K562 (cell line): ENCODE measurements at regions not wholly inside any gene's neighbourhood (a gene's known extent, or its start where the extent isn't known, plus 50 kb on each side); places are given as distances from the start of the nearest gene placed in this dataset.

Experiments used
- ATAC-seq: fragments of 200-7000 bp; cut with Tn5 transposase; 3 replicates; pipeline ENCODE4 v1.9.1; 2020; ENCODE audit warnings: moderate library complexity
- BruUV-seq: library from RNA; stranded (reverse); fragments of 400-500 nt; replicated peaks from 2 replicates; lab custom pipeline; 2021; lab: Mats Ljungman, UMichigan
- CTCF ChIA-PET: fragments of 300-600 bp; formaldehyde crosslinking; extraction: SDS; loops from one replicate; lab custom pipeline; 2021; ENCODE audit warnings: low intra/inter-chr PET ratio; lab: Yijun Ruan, JAX
- POLR2A ChIA-PET: fragments of 300-600, 350-650 bp; sonication (Branson Sonifier 250); formaldehyde crosslinking; extraction: SDS; loops from one replicate; lab custom pipeline; 2021; ENCODE audit warnings: antibody characterized with exemption, inconsistent platforms; lab: Yijun Ruan, JAX
- DNase-seq, 4 experiments: peaks; one replicate each; pipeline versions ENCODE4 v3.0.0 to v3.0.0-alpha.2; 2011 to 2018; ENCODE audit warnings: low spot score in 3 of 4, mixed read lengths in 3 of 4; ENCODE audit errors: extremely low read depth in 1 of 4
- FAIRE-seq: peaks from 2 replicates; lab custom pipeline; 2011; peaks lifted over from hg19 to GRCh38; lab: Jason Lieb, UNC
- H2AFZ ChIP-seq: 2 replicates; pipeline ENCODE4 v1.6.0; 2011; ENCODE audit warnings: low read depth, low read length, control low read depth, inconsistent platforms
- H3K27ac ChIP-seq: fragments of 200-600 bp; 3 replicates; pipeline ENCODE4 v1.8.0; 2011; ENCODE audit warnings: low read depth, mild to moderate bottlenecking, control low read depth, inconsistent platforms, low read length, moderate library complexity, mixed read lengths; ENCODE audit errors: extremely low read depth
- H3K27me3 ChIP-seq, 2 experiments: fragments of 300-600 bp in 1 of 2; 2 replicates in 1 of 2; 3 replicates in 1 of 2; pipeline versions ENCODE4 v1.6.0 to v1.8.0; 2011; ENCODE audit warnings: inconsistent platforms in 2 of 2, low read length in 2 of 2, mild to moderate bottlenecking in 1 of 2, mixed read lengths in 1 of 2, moderate library complexity in 1 of 2; ENCODE audit not compliant: control insufficient read depth in 2 of 2, insufficient read depth in 2 of 2
- H3K36me3 ChIP-seq: fragments of 300-600 bp; 3 replicates; pipeline ENCODE4 v1.8.0; 2011; ENCODE audit warnings: mild to moderate bottlenecking, low read length, inconsistent platforms; ENCODE audit not compliant: control insufficient read depth, insufficient read depth
- H3K4me1 ChIP-seq, 2 experiments: fragments of 200-600 bp in 1 of 2; replicated peaks in 1 of 2; 2 replicates in 1 of 2; 3 replicates in 1 of 2; pipeline versions ENCODE4 v1.5.1 to v1.8.0; 2011; ENCODE audit warnings: inconsistent platforms in 2 of 2, low read length in 2 of 2, mild to moderate bottlenecking in 1 of 2, mixed read lengths in 1 of 2, moderate library complexity in 1 of 2; ENCODE audit not compliant: control insufficient read depth in 2 of 2, insufficient read depth in 2 of 2
- H3K4me2 ChIP-seq: 2 replicates; pipeline ENCODE4 v1.6.1; 2011; ENCODE audit warnings: low read length, control low read depth, inconsistent platforms, mixed read lengths; ENCODE audit not compliant: insufficient read depth
- H3K4me3 ChIP-seq: fragments of 200-600 bp; sonication (generic), shearing (Covaris generic); 2 replicates; pipeline ENCODE4 v1.5.1; 2016; ENCODE audit warnings: control low read depth, inconsistent platforms
- H3K79me2 ChIP-seq: fragments of 200-600 bp; 3 replicates; pipeline ENCODE4 v1.8.0; 2011; ENCODE audit warnings: low read length, inconsistent platforms; ENCODE audit not compliant: control insufficient read depth, insufficient read depth
- H3K9ac ChIP-seq, 2 experiments: 2 replicates each; pipeline versions ENCODE4 v1.6.0 to v1.6.1; 2011; ENCODE audit warnings: low read depth in 2 of 2, low read length in 2 of 2, control low read depth in 1 of 2, inconsistent platforms in 1 of 2, mild to moderate bottlenecking in 1 of 2, mixed read lengths in 1 of 2; ENCODE audit not compliant: insufficient read depth in 1 of 2
- H3K9me1 ChIP-seq: one replicate; pipeline ENCODE4 v1.6.0; 2011; ENCODE audit warnings: inconsistent platforms, mild to moderate bottlenecking, low read length, moderate library complexity; ENCODE audit not compliant: control insufficient read depth, insufficient read depth
- H3K9me3 ChIP-seq: replicated peaks from 2 replicates; pipeline ENCODE4 v1.5.1; 2011; ENCODE audit warnings: low read depth, low read length, inconsistent platforms; ENCODE audit not compliant: control insufficient read depth, insufficient read depth
- H4K20me1 ChIP-seq: replicated peaks from 2 replicates; pipeline ENCODE4 v1.6.1; 2011; ENCODE audit warnings: low read length, inconsistent platforms, mixed read lengths; ENCODE audit not compliant: control insufficient read depth, insufficient read depth
- CEBPB ChIP-seq: fragments of 450-650 bp; IDR thresholded peaks from 2 replicates; pipeline ENCODE4 v1.6.1; 2016; ENCODE audit warnings: missing genetic modification characterization, missing compliant biosample characterization
- CEBPG ChIP-seq, 3 experiments: fragments of 200-800 bp in 1 of 3; sonication (Bioruptor generic) in 1 of 3; sonication (generic) in 1 of 3; formaldehyde crosslinking in 1 of 3; IDR thresholded peaks in 2 of 3; conservative IDR thresholded peaks in 1 of 3; 2 replicates each; pipeline versions ENCODE4 v1.6.1 to v1.8.0; 2016 to 2022; ENCODE audit warnings: missing compliant biosample characterization in 2 of 3, missing genetic modification characterization in 2 of 3, mild to moderate bottlenecking in 1 of 3, missing genetic modification reagents in 1 of 3
- HNRNPUL1 ChIP-seq: fragments of 200-400 bp; formaldehyde crosslinking; IDR thresholded peaks from 2 replicates; pipeline ENCODE4 v1.6.1; 2017; ENCODE audit warnings: low read length
- NCOR1 ChIP-seq: fragments of 450-650 bp; IDR thresholded peaks from 2 replicates; pipeline ENCODE4 v1.6.1; 2016; ENCODE audit warnings: mild to moderate bottlenecking, moderate library complexity
- RBM34 ChIP-seq: fragments of 200-400 bp; formaldehyde crosslinking; IDR thresholded peaks from 2 replicates; pipeline ENCODE4 v1.6.1; 2018; ENCODE audit warnings: low read length, borderline replicate concordance; ENCODE audit not compliant: insufficient read depth
- STAT5A ChIP-seq: IDR thresholded peaks from 2 replicates; pipeline ENCODE4 v1.6.1; 2012; ENCODE audit warnings: low read length, inconsistent platforms, borderline replicate concordance
- TCFL5 ChIP-seq: fragments of 250-450 bp; sonication (Bioruptor Pico); conservative IDR thresholded peaks from 2 replicates; pipeline ENCODE4 v1.6.1; 2021; ENCODE audit warnings: mild to moderate bottlenecking, moderate library complexity, matching md5 sums
- ZFX ChIP-seq: sonication (generic); formaldehyde crosslinking; IDR thresholded peaks from 2 replicates; pipeline ENCODE4 v1.8.0; 2022; ENCODE audit warnings: mild to moderate bottlenecking, missing genetic modification reagents, moderate library complexity
- ZNF707 ChIP-seq: fragments of 250-450 bp; sonication (Bioruptor Pico); conservative IDR thresholded peaks from 2 replicates; pipeline ENCODE4 v1.8.0; 2022; ENCODE audit warnings: inconsistent platforms, mild to moderate bottlenecking, moderate library complexity
- WGBS: fragments of 100-300 bp; shearing (Covaris generic); methylation state at CpG from one replicate; pipeline ENCODE4 v1.1.6; 2016; ENCODE audit warnings: low coverage, mixed read lengths; ENCODE audit not compliant: insufficient coverage; ENCODE audit errors: missing lambda C conversion rate; 5-methylcytosine and 5-hydroxymethylcytosine counted together
- in situ Hi-C: fragments of 300-500 bp; cut with MboI; formaldehyde crosslinking; loops from 4 replicates; pipeline ENCODE4 v1.15.0; 2018; ENCODE audit warnings: inconsistent platforms, mixed read lengths
- intact Hi-C: fragments of 100-400 bp; cut with micrococcal nuclease; formaldehyde crosslinking; loops from 2 replicates; pipeline ENCODE4 v1.14.2; 2022
- TF ChIP-seq, protein P1 (sequence below): IDR thresholded peaks from 2 replicates; pipeline ENCODE4 v1.6.1; 2012; ENCODE audit warnings: low read depth, low read length, improper control_type of control experiment, borderline replicate concordance
- TF ChIP-seq, protein P2 (sequence below), 2 experiments: IDR thresholded peaks; 2 replicates each; pipeline ENCODE4 v1.6.1; 2011; ENCODE audit warnings: borderline replicate concordance in 1 of 2, control low read depth in 1 of 2, low read depth in 1 of 2, low read length in 1 of 2, mild to moderate bottlenecking in 1 of 2, mixed read lengths in 1 of 2, moderate library complexity in 1 of 2; ENCODE audit not compliant: insufficient read depth in 1 of 2, insufficient read length in 1 of 2, poor library complexity in 1 of 2, severe bottlenecking in 1 of 2; ENCODE audit errors: extremely low read depth in 1 of 2

DNA sequence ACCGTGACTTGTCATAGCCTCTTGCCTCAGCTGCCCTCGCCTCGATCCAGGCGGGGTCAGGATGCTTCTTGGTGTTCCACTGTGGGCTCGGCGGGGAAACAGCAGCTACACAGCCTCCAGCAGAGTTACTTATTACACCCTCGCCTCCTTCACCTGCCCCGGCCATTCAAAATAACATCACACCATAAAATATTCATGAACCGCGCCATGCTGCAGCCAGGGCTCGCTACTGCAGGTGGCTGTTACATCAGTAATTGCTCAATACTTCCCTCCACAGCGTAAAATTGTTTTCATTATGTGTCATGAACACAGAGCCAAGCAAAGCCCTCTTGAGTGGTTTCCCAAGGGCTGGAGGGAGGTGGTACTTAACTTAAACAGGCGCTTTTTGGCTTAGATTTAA, 241.5 kb upstream of the SP8 start:
- FAIRE-seq (no peak), DNase-seq (no peak), ATAC-seq (no peak)
- intact Hi-C loops, result no loop called here
- H3K4me2 ChIP-seq, result no peak overlapping the region
- no peaks in the 10 kb centered on the region for H3K27me3 ChIP-seq
- H2AFZ ChIP-seq, result no peak overlapping the region
- no TSS peak for BruUV-seq
- H4K20me1 ChIP-seq, result no peaks in the 10 kb centered on the region
- H3K4me3 ChIP-seq, result no peak overlapping the region
- CTCF ChIA-PET, result no interaction called here
- H3K27ac ChIP-seq, result no peak overlapping the region
- no peaks in the 10 kb centered on the region for H3K9me3 ChIP-seq
- WGBS, result 15% methylated on average over 13 of the region's 13 CpGs
- H3K36me3 ChIP-seq, result no peaks in the 10 kb centered on the region
- H3K9ac ChIP-seq, result no peak overlapping the region
- TF ChIP-seq NCOR1 (no peak), HNRNPUL1 (no peak), TCFL5 (no peak), CEBPB (tag) (peak; percentile 40), CEBPG (CRISPR knock-in tag; IDR thresholded peaks at IDR 0.05) (no peak), CEBPG (tag; conservative IDR thresholded peaks at IDR 0.05 in 1 of 2, IDR thresholded peaks at IDR 0.05 in 1 of 2) (peak in 1 of 2 experiments; percentile 56; a peak in 1 of 4 replicates), ZNF707 (CRISPR knock-in tag) (no peak)
- no peaks in the 10 kb centered on the region for H3K4me1 ChIP-seq
- no peaks in the 10 kb centered on the region for H3K79me2 ChIP-seq
- POLR2A ChIA-PET, result interaction anchor here (0.6 kb wide), 2 partner anchors 32 to 1215 kb away, joined by 3 read pairs; no protein-coding TSS in a partner anchor
- H3K9me1 ChIP-seq, result no peaks in the 10 kb centered on the region
- in situ Hi-C loops, result no loop called here

DNA sequence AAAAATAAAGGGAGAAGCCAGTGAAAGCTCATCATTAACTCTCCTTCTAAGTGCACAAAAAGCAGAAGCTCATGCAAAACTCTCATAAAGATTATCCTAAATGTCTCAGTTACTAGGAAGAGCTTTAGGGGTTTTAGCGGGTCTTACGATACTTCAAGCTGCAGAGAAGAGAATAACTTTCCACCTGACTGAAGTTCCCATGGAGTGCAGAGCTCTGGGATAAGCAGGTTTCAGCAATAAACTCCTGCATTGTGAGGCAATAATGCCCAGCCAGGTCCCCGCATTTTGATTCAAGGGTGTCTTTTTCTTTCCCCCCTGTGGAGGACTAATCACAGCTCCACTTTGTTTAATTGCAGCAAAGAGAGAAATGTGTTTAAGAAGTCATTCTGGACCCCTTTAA, 241.9 kb upstream of the SP8 start:
- FAIRE-seq (no peak), DNase-seq (no peak), ATAC-seq (no peak)
- no peaks in the 10 kb centered on the region for H3K36me3 ChIP-seq
- no TSS peak for BruUV-seq
- H3K9me1 ChIP-seq, result no peaks in the 10 kb centered on the region
- H4K20me1 ChIP-seq, result no peaks in the 10 kb centered on the region
- no peak overlapping the region for H3K4me3 ChIP-seq
- ChIA-PET CTCF (no interaction called here), POLR2A (interaction anchor here (0.6 kb wide), 2 partner anchors 32 to 1214 kb away, joined by 3 read pairs; no protein-coding TSS in a partner anchor)
- TF ChIP-seq, protein P1, sequence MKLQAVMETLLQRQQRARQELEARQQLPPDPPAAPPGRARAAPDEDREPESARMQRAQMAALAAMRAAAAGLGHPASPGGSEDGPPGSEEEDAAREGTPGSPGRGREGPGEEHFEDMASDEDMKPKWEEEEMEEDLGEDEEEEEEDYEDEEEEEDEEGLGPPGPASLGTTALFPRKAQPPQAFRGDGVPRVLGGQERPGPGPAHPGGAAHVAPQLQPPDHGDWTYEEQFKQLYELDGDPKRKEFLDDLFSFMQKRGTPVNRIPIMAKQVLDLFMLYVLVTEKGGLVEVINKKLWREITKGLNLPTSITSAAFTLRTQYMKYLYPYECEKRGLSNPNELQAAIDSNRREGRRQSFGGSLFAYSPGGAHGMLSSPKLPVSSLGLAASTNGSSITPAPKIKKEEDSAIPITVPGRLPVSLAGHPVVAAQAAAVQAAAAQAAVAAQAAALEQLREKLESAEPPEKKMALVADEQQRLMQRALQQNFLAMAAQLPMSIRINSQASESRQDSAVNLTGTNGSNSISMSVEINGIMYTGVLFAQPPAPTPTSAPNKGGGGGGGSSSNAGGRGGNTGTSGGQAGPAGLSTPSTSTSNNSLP, result no peak
- TF ChIP-seq CEBPG (CRISPR knock-in tag; IDR thresholded peaks at IDR 0.05), result no peak
- TF ChIP-seq CEBPG (tag; conservative IDR thresholded peaks at IDR 0.05 in 1 of 2, IDR thresholded peaks at IDR 0.05 in 1 of 2), result no peak
- TF ChIP-seq STAT5A, result no peak
- TF ChIP-seq, protein P2, sequence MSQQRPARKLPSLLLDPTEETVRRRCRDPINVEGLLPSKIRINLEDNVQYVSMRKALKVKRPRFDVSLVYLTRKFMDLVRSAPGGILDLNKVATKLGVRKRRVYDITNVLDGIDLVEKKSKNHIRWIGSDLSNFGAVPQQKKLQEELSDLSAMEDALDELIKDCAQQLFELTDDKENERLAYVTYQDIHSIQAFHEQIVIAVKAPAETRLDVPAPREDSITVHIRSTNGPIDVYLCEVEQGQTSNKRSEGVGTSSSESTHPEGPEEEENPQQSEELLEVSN (IDR thresholded peaks at IDR 0.05; ENCODE audit: borderline replicate concordance in 1 of 2, extremely low read depth in 1 of 2, insufficient read depth in 1 of 2, insufficient read length in 1 of 2, low read depth in 1 of 2, low read length in 1 of 2, poor library complexity in 1 of 2, severe bottlenecking in 1 of 2), result no peak
- TF ChIP-seq ZFX (CRISPR knock-in tag), result no peak
- TF ChIP-seq RBM34, result no peak
- no peak overlapping the region for H3K9ac ChIP-seq
- in situ Hi-C loops, result no loop called here
- WGBS, result 9% methylated on average over 3 of the region's 3 CpGs
- no peaks in the 10 kb centered on the region for H3K4me1 ChIP-seq
- H3K4me2 ChIP-seq, result no peak overlapping the region
- H3K27me3 ChIP-seq, result no peaks in the 10 kb centered on the region
- H2AFZ ChIP-seq, result no peak overlapping the region
- H3K79me2 ChIP-seq, result no peaks in the 10 kb centered on the region
- intact Hi-C loops, result no loop called here
- H3K9me3 ChIP-seq, result no peaks in the 10 kb centered on the region
- H3K27ac ChIP-seq, result no peak overlapping the region
